Colonic mucosa (tissue), 4 donors: ENCODE measurements at regions not wholly inside any gene's neighbourhood (a gene's known extent, or its start where the extent isn't known, plus 50 kb on each side); places are given as distances from the start of the nearest gene placed in this dataset.

Experiments
- DNase-seq: peaks from one replicate; pipeline ENCODE4 v3.0.0-alpha.2; 2020
- H3K27ac ChIP-seq: fragments of 200-600 bp; one replicate; pipeline ENCODE4 v1.8.0; 2021
- H3K27me3 ChIP-seq: fragments of 200-600 bp; one replicate; pipeline ENCODE4 v1.8.0; 2021
- H3K36me3 ChIP-seq: fragments of 200-600 bp; one replicate; pipeline ENCODE4 v1.8.0; 2021
- H3K4me1 ChIP-seq: fragments of 200-600 bp; one replicate; pipeline ENCODE4 v1.8.0; 2021; ENCODE audit warnings: mild to moderate bottlenecking
- H3K4me3 ChIP-seq: fragments of 200-600 bp; one replicate; pipeline ENCODE4 v1.8.0; 2021
- H3K9ac ChIP-seq, 2 donors: one replicate each; pipeline ENCODE4 v1.7.0; 2013; ENCODE audit warnings: control low read depth in 2 of 2, low read depth in 2 of 2, low read length in 2 of 2
- H3K9me3 ChIP-seq: fragments of 200-600 bp; one replicate; pipeline ENCODE4 v1.8.0; 2021
- CTCF ChIP-seq: fragments of 200-600 bp; IDR thresholded peaks from one replicate; pipeline ENCODE4 v1.8.0; 2022; ENCODE audit warnings: antibody characterized with exemption, mild to moderate bottlenecking
- intact Hi-C: fragments of 100-400 bp; cut with DNase I; formaldehyde crosslinking; loops from one replicate; pipeline ENCODE4 v1.14.1; 2022
- donor health status: healthy.
- donor health status: DM: no; HTN: no; CAD: no.
- donor health status: DM: no; HTN: no; CAD: no.

DNA sequence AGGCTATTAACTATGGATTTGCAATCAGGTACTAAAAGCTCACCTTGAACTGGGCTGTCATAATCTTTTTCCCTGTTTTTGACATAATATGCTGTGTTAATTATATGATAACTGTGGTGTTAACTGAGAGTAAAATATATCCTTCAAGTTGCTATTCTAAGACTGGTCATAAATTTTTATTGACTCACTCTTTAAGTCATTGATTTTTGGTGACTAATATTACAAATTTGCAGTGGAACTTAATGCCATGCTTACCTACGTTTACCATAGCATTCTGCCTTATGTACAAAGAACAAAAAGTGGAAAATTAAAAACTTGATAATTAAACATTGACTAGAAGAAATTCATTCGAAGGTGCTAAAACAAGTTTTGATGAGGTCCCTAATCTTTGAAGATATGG lies 872.4 kb downstream of the BRINP3 start:
- Histone ChIP-seq H3K9me3 (no peaks in the 10 kb centered on the region), H3K4me3 (no peak overlapping the region), H3K27me3 (no peaks in the 10 kb centered on the region), H3K27ac (no peak overlapping the region), H3K9ac (no peak overlapping the region), H3K4me1 (no peaks in the 10 kb centered on the region), H3K36me3 (no peaks in the 10 kb centered on the region)
- intact Hi-C loops: no loop called here
- DNase-seq: no peak
- no peak for TF ChIP-seq CTCF

DNA sequence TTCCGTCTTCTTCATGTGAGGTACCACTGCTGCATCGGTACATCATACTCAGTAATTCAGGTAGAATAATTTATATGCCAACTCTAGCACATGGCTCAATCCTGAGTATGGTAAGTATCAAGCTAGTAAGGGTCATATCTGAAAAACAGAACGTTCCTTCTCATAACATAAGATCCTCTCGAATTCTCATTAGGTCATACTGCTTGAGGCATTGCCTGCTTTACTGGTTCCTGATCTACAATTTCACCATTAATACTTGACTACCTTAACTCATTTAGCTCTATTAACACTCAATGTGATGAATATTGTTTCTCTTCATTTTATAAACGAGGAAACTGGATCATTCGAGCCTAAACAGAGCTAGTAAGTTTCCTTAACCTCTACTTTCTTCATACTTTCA lies 871.6 kb downstream of the BRINP3 start:
- Histone ChIP-seq H3K4me1 (no peaks in the 10 kb centered on the region), H3K9ac (no peak overlapping the region), H3K36me3 (no peaks in the 10 kb centered on the region), H3K4me3 (no peak overlapping the region), H3K9me3 (no peaks in the 10 kb centered on the region), H3K27me3 (no peaks in the 10 kb centered on the region), H3K27ac (no peak overlapping the region)
- no peak for TF ChIP-seq CTCF
- no peak for DNase-seq
- intact Hi-C loops: no loop called here

- Histone ChIP-seq H3K27me3 (no peaks in the 10 kb centered on the region), H3K9me3 (no peaks in the 10 kb centered on the region), H3K4me1 (no peaks in the 10 kb centered on the region), H3K4me3 (no peak overlapping the region), H3K27ac (no peak overlapping the region), H3K36me3 (no peaks in the 10 kb centered on the region), H3K9ac (no peak overlapping the region)
- TF ChIP-seq CTCF: no peak
- intact Hi-C loops: no loop called here
- DNase-seq: no peak
Measured at GRCh38 chr1:189606795-189607476, 870.7 kb downstream of the BRINP3 start.

DNA sequence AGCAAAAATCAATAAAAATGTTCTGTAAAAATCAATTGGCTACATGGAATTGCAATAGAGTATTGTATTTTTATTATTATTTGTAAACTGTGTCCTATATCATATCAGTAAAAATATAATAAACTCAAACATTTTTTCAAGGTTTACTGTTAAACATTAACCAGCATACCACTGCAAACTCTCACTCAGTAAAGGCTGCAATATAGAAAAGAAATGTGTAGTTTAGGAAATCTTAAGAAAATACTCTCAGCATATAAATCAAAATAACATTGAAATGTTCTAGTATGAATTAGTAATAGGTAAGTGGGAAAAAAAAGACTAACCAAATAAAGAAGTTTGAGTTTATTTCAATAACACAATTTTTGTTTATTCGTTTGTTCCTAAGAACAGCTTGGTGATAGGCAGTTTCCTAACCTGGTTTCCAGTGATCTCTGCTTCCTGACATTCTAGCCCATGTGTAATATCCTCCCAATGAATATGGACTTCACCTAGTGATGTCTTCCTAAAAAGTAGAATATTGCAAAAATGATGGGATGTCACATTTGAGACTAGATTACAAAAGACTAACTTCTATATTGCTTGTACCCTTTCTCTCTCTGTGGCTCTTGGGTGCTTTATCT lies 870.1 kb downstream of the BRINP3 start:
- no peak for DNase-seq
- Histone ChIP-seq H3K4me3 (no peak overlapping the region), H3K36me3 (no peaks in the 10 kb centered on the region), H3K27me3 (no peaks in the 10 kb centered on the region), H3K27ac (no peak overlapping the region), H3K9me3 (no peaks in the 10 kb centered on the region), H3K9ac (no peak overlapping the region), H3K4me1 (no peaks in the 10 kb centered on the region)
- intact Hi-C loops: no loop called here
- no peak for TF ChIP-seq CTCF

DNA sequence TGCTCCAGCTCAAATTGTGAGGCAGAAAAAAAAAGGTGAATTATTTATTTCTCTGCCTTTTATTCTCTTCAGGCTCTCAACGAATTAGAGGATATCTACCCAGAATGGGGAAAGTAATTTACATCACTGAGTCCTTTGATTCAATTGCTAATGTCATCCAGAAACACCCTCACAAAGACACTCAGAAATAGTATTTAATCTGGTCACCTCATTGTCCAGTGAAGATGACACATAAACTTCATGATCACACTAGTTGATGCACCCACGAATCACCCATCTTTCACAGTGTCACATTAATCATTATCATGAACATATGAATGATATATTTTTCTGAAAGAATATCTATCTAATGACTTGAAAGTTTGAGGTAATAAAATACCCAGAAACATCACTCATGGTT lies 868.5 kb downstream of the BRINP3 start:
- H3K4me1 ChIP-seq: no peaks in the 10 kb centered on the region
- H3K4me3 ChIP-seq: no peak overlapping the region
- no peak overlapping the region for H3K9ac ChIP-seq
- no peak for DNase-seq
- no peak overlapping the region for H3K27ac ChIP-seq
- no peak for TF ChIP-seq CTCF
- H3K9me3 ChIP-seq: no peaks in the 10 kb centered on the region
- no peaks in the 10 kb centered on the region for H3K36me3 ChIP-seq
- no peaks in the 10 kb centered on the region for H3K27me3 ChIP-seq
- intact Hi-C loops: no loop called here
